GM12878 (cell line): ENCODE measurements at regions not wholly inside any gene's neighbourhood (a gene's known extent, or its start where the extent isn't known, plus 50 kb on each side); places are given as distances from the start of the nearest gene placed in this dataset.

Experiments
- EZH2 ChIP-seq: IDR thresholded peaks from 2 replicates; pipeline ENCODE4 v1.6.1; 2012; ENCODE audit warnings: low read depth, mild to moderate bottlenecking, control low read depth, inconsistent platforms, low read length, borderline replicate concordance; ENCODE audit not compliant: control insufficient read depth
- FOXK2 ChIP-seq: fragments of 450-650 bp; IDR thresholded peaks from 2 replicates; pipeline ENCODE4 v1.6.1; 2017; ENCODE audit warnings: mild to moderate bottlenecking, moderate library complexity
- GABPA ChIP-seq: IDR thresholded peaks from 2 replicates; pipeline ENCODE4 v1.6.1; 2014; ENCODE audit warnings: antibody characterized with exemption, low read depth, mild to moderate bottlenecking, inconsistent platforms
- TAF1 ChIP-seq: IDR thresholded peaks from 2 replicates; pipeline ENCODE4 v1.6.1; 2011; ENCODE audit warnings: mild to moderate bottlenecking, low read depth, low read length, borderline replicate concordance
- TF ChIP-seq, protein P1 (sequence below): IDR thresholded peaks from 2 replicates; pipeline ENCODE4 v1.6.1; 2011; ENCODE audit warnings: low read depth, low read length, improper control_type of control experiment, borderline replicate concordance
- TF ChIP-seq, protein P2 (sequence below), 3 experiments: IDR thresholded peaks in 2 of 3; conservative IDR thresholded peaks in 1 of 3; 2 replicates each; pipeline ENCODE4 v1.5.1; 2011; ENCODE audit warnings: low read depth in 3 of 3, low read length in 3 of 3, mild to moderate bottlenecking in 3 of 3, control low read depth in 2 of 3, moderate library complexity in 2 of 3, inconsistent platforms in 1 of 3, mixed read lengths in 1 of 3; ENCODE audit not compliant: control insufficient read depth in 2 of 3, insufficient read depth in 1 of 3; ENCODE audit errors: extremely low read depth in 1 of 3

DNA sequence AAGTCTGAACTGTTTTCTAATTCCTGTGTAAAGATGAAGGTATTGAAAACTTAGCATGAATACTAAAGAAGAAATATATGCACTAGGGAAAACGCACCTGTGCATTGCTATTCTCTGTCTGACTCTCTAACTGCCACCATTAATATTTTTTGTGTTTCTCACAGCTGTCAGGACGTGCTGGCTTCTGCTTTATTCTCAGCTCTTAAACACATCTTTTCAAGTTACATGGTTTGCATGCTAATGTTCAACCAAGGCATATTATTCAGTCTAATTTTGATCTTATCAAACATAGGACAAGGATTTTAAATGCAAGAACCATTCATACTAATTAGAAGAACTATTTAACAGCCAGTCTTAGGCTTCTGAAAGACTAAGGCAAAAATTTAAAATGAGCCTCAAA, 187.4 kb downstream of the KLHL28 start:
- TF ChIP-seq, protein P1, sequence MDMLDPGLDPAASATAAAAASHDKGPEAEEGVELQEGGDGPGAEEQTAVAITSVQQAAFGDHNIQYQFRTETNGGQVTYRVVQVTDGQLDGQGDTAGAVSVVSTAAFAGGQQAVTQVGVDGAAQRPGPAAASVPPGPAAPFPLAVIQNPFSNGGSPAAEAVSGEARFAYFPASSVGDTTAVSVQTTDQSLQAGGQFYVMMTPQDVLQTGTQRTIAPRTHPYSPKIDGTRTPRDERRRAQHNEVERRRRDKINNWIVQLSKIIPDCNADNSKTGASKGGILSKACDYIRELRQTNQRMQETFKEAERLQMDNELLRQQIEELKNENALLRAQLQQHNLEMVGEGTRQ = no peak
- no peak for TF ChIP-seq TAF1
- no peak for TF ChIP-seq GABPA
- TF ChIP-seq EZH2 = no peak
- TF ChIP-seq, protein P2, sequence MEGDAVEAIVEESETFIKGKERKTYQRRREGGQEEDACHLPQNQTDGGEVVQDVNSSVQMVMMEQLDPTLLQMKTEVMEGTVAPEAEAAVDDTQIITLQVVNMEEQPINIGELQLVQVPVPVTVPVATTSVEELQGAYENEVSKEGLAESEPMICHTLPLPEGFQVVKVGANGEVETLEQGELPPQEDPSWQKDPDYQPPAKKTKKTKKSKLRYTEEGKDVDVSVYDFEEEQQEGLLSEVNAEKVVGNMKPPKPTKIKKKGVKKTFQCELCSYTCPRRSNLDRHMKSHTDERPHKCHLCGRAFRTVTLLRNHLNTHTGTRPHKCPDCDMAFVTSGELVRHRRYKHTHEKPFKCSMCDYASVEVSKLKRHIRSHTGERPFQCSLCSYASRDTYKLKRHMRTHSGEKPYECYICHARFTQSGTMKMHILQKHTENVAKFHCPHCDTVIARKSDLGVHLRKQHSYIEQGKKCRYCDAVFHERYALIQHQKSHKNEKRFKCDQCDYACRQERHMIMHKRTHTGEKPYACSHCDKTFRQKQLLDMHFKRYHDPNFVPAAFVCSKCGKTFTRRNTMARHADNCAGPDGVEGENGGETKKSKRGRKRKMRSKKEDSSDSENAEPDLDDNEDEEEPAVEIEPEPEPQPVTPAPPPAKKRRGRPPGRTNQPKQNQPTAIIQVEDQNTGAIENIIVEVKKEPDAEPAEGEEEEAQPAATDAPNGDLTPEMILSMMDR (IDR thresholded peaks at IDR 0.05 in 2 of 3, conservative IDR thresholded peaks at IDR 0.05 in 1 of 3; ENCODE audit: control insufficient read depth in 2 of 3, extremely low read depth in 1 of 3, insufficient read depth in 1 of 3, low read depth in 3 of 3, low read length in 3 of 3) = no peak
- no peak for TF ChIP-seq FOXK2
